ENCODE measurements at regions not wholly inside any gene's neighbourhood (a gene's known extent, or its start where the extent isn't known, plus 50 kb on each side); places are given as distances from the start of the nearest gene placed in this dataset.

- TF ChIP-seq CTCF (IDR thresholded peaks at IDR 0.05; ENCODE audit: low read depth, low read length, missing input control) (no peak), GABPA (IDR thresholded peaks at IDR 0.05 in 1 of 2, conservative IDR thresholded peaks at IDR 0.05 in 1 of 2) (no peak), SP1 (IDR thresholded peaks at IDR 0.05) (no peak), ATF3 (IDR thresholded peaks at IDR 0.05) (no peak), REST (IDR thresholded peaks at IDR 0.05) (no peak), MAX (IDR thresholded peaks at IDR 0.05) (no peak), EGR1 (IDR thresholded peaks at IDR 0.05; ENCODE audit: low read depth in 2 of 2) (no peak)
Observed at GRCh38 chr2:209044307-209044706, 379.5 kb upstream of the MAP2 start.
